A549 (cell line): ENCODE measurements at regions not wholly inside any gene's neighbourhood (a gene's known extent, or its start where the extent isn't known, plus 50 kb on each side); places are given as distances from the start of the nearest gene placed in this dataset.

Experiments used
- ATAC-seq, 2 experiments: fragments of 200-7000 bp in 1 of 2; fragments of >200 bp in 1 of 2; cut with Nextera tagmentation in 1 of 2; cut with Tn5 transposase in 1 of 2; 3 replicates each; pipeline versions ENCODE4 v1.8.0 to v1.9.1; 2018 to 2020; ENCODE audit warnings: mild to moderate bottlenecking in 1 of 2, moderate library complexity in 1 of 2
- CTCF ChIA-PET: fragments of 300-600 bp; sonication (Branson Sonifier 250); formaldehyde crosslinking; extraction: SDS; loops from one replicate; lab custom pipeline; 2021; ENCODE audit warnings: antibody characterized with exemption, inconsistent platforms; lab: Yijun Ruan, JAX
- POLR2A ChIA-PET: fragments of 350-600 bp; formaldehyde crosslinking; extraction: SDS; loops from one replicate; lab custom pipeline; 2021; ENCODE audit warnings: antibody characterized with exemption, inconsistent platforms; lab: Yijun Ruan, JAX
- DNase-seq, 2 experiments: peaks; one replicate each; pipeline versions ENCODE4 v3.0.0 to v3.0.0-alpha.2; 2011 to 2016; ENCODE audit warnings: low read depth in 1 of 2, low spot score in 1 of 2
- FAIRE-seq: peaks from 2 replicates; lab custom pipeline; 2011; peaks lifted over from hg19 to GRCh38; lab: Jason Lieb, UNC
- H3K27ac ChIP-seq, 2 experiments: fragments of >200 bp; sonication (Bioruptor Twin); formaldehyde crosslinking; 3 replicates each; pipeline ENCODE4 v1.5.1; 2016 to 2017
- H3K4me1 ChIP-seq: fragments of >200 bp; sonication (Bioruptor Twin); formaldehyde crosslinking; 3 replicates; pipeline ENCODE4 v1.6.1; 2016
- H3K4me2 ChIP-seq: fragments of >200 bp; sonication (Bioruptor Twin); formaldehyde crosslinking; 3 replicates; pipeline ENCODE4 v1.6.1; 2016
- H3K4me3 ChIP-seq: fragments of >200 bp; sonication (Bioruptor Twin); formaldehyde crosslinking; 3 replicates; pipeline ENCODE4 v1.5.1; 2016
- H3K9me3 ChIP-seq: fragments of >200 bp; sonication (Bioruptor Twin); formaldehyde crosslinking; 3 replicates; pipeline ENCODE4 v1.6.1; 2016
- BHLHE40 ChIP-seq: IDR thresholded peaks from 2 replicates; pipeline ENCODE4 v1.6.1; 2012; ENCODE audit warnings: low read depth, low read length, inconsistent platforms
- CEBPB ChIP-seq, 2 experiments: fragments of >200 bp in 1 of 2; sonication (Bioruptor Twin) in 1 of 2; formaldehyde crosslinking in 1 of 2; IDR thresholded peaks; 2 replicates each; pipeline ENCODE4 v1.6.1; 2012 to 2016
- CHD4 ChIP-seq: fragments of 200-600 bp; sonication (generic); IDR thresholded peaks from 2 replicates; pipeline ENCODE4 v1.6.1; 2016; ENCODE audit warnings: antibody characterized with exemption, mild to moderate bottlenecking, borderline replicate concordance
- EHF ChIP-seq: fragments of 250-450 bp; sonication (Bioruptor Pico); IDR thresholded peaks from 2 replicates; pipeline ENCODE4 v1.5.0; 2020; ENCODE audit warnings: mild to moderate bottlenecking
- FOSB ChIP-seq: fragments of 250-450 bp; sonication (Bioruptor Pico); IDR thresholded peaks from 2 replicates; pipeline ENCODE4 v1.5.0; 2020; ENCODE audit warnings: mild to moderate bottlenecking, moderate library complexity
- FOSL2 ChIP-seq, 2 experiments: fragments of 450-650 bp in 1 of 2; fragments of >200 bp in 1 of 2; sonication (Bioruptor Twin) in 1 of 2; formaldehyde crosslinking; IDR thresholded peaks; 2 replicates each; pipeline versions ENCODE4 v1.5.0 to v1.6.1; 2016 to 2020; ENCODE audit warnings: mild to moderate bottlenecking in 1 of 2, moderate library complexity in 1 of 2
- FOXS1 ChIP-seq: fragments of 250-450 bp; sonication (Bioruptor Pico); IDR thresholded peaks from 2 replicates; pipeline ENCODE4 v1.5.0; 2020; ENCODE audit warnings: mild to moderate bottlenecking, moderate library complexity
- HDAC2 ChIP-seq: fragments of 200-600 bp; sonication (generic); IDR thresholded peaks from 2 replicates; pipeline ENCODE4 v1.6.1; 2016
- JUN ChIP-seq, 2 experiments: fragments of >200 bp; sonication (Bioruptor Twin); formaldehyde crosslinking; IDR thresholded peaks; 2 replicates in 1 of 2; 3 replicates in 1 of 2; pipeline ENCODE4 v1.6.1; 2016 to 2017
- KDM5A ChIP-seq: fragments of 200-600 bp; sonication (generic); IDR thresholded peaks from 2 replicates; pipeline ENCODE4 v1.6.1; 2016; ENCODE audit warnings: antibody characterized with exemption, mild to moderate bottlenecking
- NPAS2 ChIP-seq: fragments of 250-450 bp; sonication (Bioruptor Pico); IDR thresholded peaks from 2 replicates; pipeline ENCODE4 v1.8.0; 2022; ENCODE audit warnings: mild to moderate bottlenecking, moderate library complexity, borderline replicate concordance
- NR3C1 ChIP-seq: fragments of >200 bp; sonication (Bioruptor Twin); formaldehyde crosslinking; IDR thresholded peaks from 3 replicates; pipeline ENCODE4 v1.6.1; 2017
- PHF8 ChIP-seq: fragments of 200-600 bp; sonication (generic); IDR thresholded peaks from 2 replicates; pipeline ENCODE4 v1.6.1; 2016; ENCODE audit warnings: low read depth, mild to moderate bottlenecking, antibody characterized with exemption, moderate library complexity, borderline replicate concordance
- POLR2A ChIP-seq: IDR thresholded peaks from 2 replicates; pipeline ENCODE4 v1.6.1; 2012; ENCODE audit warnings: mild to moderate bottlenecking, low read length
- POLR2AphosphoS2 ChIP-seq: conservative IDR thresholded peaks from 2 replicates; pipeline ENCODE4 v1.6.1; 2012; ENCODE audit warnings: low read length, improper control_type of control experiment, inconsistent platforms
- RNF2 ChIP-seq: fragments of 200-600 bp; sonication (generic); IDR thresholded peaks from 2 replicates; pipeline ENCODE4 v1.6.1; 2016; ENCODE audit warnings: low read depth, mild to moderate bottlenecking, antibody characterized with exemption, moderate library complexity, borderline replicate concordance
- SMC3 ChIP-seq: fragments of >200 bp; sonication (Bioruptor Twin); formaldehyde crosslinking; IDR thresholded peaks from 3 replicates; pipeline ENCODE4 v1.6.1; 2018; ENCODE audit warnings: inconsistent platforms
- TFCP2L1 ChIP-seq: fragments of 250-450 bp; sonication (Bioruptor Pico); IDR thresholded peaks from 2 replicates; pipeline ENCODE4 v1.5.0; 2021; ENCODE audit warnings: mild to moderate bottlenecking
- ZFP36 ChIP-seq: fragments of 450-650 bp; IDR thresholded peaks from 2 replicates; pipeline ENCODE4 v1.6.1; 2014; ENCODE audit warnings: borderline replicate concordance; ENCODE audit not compliant: partially characterized antibody
- WGBS: methylation state at CpG from one replicate; pipeline ENCODE4 v1.1.6; 2017; ENCODE audit errors: missing lambda C conversion rate; 5-methylcytosine and 5-hydroxymethylcytosine counted together
- TF ChIP-seq, protein P1 (sequence below): IDR thresholded peaks from 2 replicates; pipeline ENCODE4 v1.6.1; 2012
- TF ChIP-seq, protein P2 (sequence below): fragments of 250-450 bp; sonication (Bioruptor Pico); IDR thresholded peaks from 2 replicates; pipeline ENCODE4 v1.5.0; 2021; ENCODE audit warnings: mild to moderate bottlenecking, moderate library complexity, borderline replicate concordance
- TF ChIP-seq, protein P3 (sequence below): IDR thresholded peaks from 2 replicates; pipeline ENCODE4 v1.6.1; 2012
- TF ChIP-seq, protein P4 (sequence below): fragments of 450-650 bp; IDR thresholded peaks from 2 replicates; pipeline ENCODE4 v1.6.1; 2014; ENCODE audit warnings: antibody characterized with exemption
- TF ChIP-seq, protein P5 (sequence below): fragments of 200-600 bp; sonication (generic); IDR thresholded peaks from 2 replicates; pipeline ENCODE4 v1.6.1; 2016; ENCODE audit warnings: antibody characterized with exemption, mild to moderate bottlenecking, moderate library complexity
- TF ChIP-seq, protein P6 (sequence below): IDR thresholded peaks from 2 replicates; pipeline ENCODE4 v1.6.1; 2012; ENCODE audit warnings: low read depth, borderline replicate concordance
- TF ChIP-seq, protein P7 (sequence below): fragments of 250-450 bp; sonication (Bioruptor Pico); IDR thresholded peaks from 2 replicates; pipeline ENCODE4 v1.5.0; 2020; ENCODE audit warnings: low read depth, mild to moderate bottlenecking, moderate library complexity

DNA sequence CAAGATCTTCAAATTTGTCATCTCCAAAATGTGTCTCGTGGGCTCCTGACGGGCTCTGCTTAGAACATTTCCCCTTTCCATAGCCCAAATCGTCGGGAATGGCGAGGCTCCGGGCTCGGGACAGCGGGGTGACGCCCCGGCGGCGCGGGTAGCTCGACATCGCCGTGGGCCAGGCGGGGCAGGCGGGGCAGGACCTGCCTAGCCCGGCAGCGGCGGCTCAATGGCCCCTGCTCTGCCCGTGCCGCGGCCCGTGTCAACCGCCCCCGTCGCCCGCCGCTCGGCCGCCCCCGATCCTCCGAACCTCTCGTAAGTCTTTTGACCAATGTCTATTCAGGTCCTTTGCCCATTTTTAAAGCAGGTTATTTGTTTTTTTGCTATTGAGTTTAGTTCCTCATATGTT is 111.2 kb downstream of the PMAIP1 start:
- ChIA-PET POLR2A (no interaction called here), CTCF (interaction anchor here (1.4 kb wide), 1 partner anchor 14 kb away, joined by 6 read pairs; no protein-coding TSS in a partner anchor)
- WGBS = 91% methylated on average over 23 of the region's 35 CpGs
- Histone ChIP-seq H3K4me3 (no peak overlapping the region), H3K4me2 (no peak overlapping the region), H3K4me1 (no peaks in the 10 kb centered on the region)
- DNase-seq = no peak
- FAIRE-seq = no peak
- ATAC-seq = no peak
- TF ChIP-seq NPAS2 (CRISPR knock-in tag) (no peak), FOSB (CRISPR knock-in tag) (no peak), PHF8 (no peak), FOSL2 (IDR thresholded peaks at IDR 0.05) (no peak), FOSL2 (CRISPR knock-in tag; IDR thresholded peaks at IDR 0.05) (no peak), BHLHE40 (no peak), CHD4 (no peak), NR3C1 (no peak), KDM5A (no peak), RNF2 (no peak), FOXS1 (CRISPR knock-in tag) (no peak), ZFP36 (no peak), EHF (CRISPR knock-in tag) (no peak), POLR2A (no peak), POLR2AphosphoS2 (no peak), SMC3 (no peak)
- TF ChIP-seq, protein P1, sequence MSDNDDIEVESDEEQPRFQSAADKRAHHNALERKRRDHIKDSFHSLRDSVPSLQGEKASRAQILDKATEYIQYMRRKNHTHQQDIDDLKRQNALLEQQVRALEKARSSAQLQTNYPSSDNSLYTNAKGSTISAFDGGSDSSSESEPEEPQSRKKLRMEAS = no peak
- TF ChIP-seq, protein P2, sequence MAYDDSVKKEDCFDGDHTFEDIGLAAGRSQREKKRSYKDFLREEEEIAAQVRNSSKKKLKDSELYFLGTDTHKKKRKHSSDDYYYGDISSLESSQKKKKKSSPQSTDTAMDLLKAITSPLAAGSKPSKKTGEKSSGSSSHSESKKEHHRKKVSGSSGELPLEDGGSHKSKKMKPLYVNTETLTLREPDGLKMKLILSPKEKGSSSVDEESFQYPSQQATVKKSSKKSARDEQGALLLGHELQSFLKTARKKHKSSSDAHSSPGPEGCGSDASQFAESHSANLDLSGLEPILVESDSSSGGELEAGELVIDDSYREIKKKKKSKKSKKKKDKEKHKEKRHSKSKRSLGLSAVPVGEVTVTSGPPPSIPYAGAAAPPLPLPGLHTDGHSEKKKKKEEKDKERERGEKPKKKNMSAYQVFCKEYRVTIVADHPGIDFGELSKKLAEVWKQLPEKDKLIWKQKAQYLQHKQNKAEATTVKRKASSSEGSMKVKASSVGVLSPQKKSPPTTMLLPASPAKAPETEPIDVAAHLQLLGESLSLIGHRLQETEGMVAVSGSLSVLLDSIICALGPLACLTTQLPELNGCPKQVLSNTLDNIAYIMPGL = no peak
- TF ChIP-seq, protein P3, sequence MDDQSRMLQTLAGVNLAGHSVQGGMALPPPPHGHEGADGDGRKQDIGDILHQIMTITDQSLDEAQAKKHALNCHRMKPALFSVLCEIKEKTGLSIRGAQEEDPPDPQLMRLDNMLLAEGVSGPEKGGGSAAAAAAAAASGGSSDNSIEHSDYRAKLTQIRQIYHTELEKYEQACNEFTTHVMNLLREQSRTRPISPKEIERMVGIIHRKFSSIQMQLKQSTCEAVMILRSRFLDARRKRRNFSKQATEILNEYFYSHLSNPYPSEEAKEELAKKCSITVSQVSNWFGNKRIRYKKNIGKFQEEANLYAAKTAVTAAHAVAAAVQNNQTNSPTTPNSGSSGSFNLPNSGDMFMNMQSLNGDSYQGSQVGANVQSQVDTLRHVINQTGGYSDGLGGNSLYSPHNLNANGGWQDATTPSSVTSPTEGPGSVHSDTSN = no peak
- TF ChIP-seq, protein P4, sequence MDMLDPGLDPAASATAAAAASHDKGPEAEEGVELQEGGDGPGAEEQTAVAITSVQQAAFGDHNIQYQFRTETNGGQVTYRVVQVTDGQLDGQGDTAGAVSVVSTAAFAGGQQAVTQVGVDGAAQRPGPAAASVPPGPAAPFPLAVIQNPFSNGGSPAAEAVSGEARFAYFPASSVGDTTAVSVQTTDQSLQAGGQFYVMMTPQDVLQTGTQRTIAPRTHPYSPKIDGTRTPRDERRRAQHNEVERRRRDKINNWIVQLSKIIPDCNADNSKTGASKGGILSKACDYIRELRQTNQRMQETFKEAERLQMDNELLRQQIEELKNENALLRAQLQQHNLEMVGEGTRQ = no peak
- TF ChIP-seq, protein P5, sequence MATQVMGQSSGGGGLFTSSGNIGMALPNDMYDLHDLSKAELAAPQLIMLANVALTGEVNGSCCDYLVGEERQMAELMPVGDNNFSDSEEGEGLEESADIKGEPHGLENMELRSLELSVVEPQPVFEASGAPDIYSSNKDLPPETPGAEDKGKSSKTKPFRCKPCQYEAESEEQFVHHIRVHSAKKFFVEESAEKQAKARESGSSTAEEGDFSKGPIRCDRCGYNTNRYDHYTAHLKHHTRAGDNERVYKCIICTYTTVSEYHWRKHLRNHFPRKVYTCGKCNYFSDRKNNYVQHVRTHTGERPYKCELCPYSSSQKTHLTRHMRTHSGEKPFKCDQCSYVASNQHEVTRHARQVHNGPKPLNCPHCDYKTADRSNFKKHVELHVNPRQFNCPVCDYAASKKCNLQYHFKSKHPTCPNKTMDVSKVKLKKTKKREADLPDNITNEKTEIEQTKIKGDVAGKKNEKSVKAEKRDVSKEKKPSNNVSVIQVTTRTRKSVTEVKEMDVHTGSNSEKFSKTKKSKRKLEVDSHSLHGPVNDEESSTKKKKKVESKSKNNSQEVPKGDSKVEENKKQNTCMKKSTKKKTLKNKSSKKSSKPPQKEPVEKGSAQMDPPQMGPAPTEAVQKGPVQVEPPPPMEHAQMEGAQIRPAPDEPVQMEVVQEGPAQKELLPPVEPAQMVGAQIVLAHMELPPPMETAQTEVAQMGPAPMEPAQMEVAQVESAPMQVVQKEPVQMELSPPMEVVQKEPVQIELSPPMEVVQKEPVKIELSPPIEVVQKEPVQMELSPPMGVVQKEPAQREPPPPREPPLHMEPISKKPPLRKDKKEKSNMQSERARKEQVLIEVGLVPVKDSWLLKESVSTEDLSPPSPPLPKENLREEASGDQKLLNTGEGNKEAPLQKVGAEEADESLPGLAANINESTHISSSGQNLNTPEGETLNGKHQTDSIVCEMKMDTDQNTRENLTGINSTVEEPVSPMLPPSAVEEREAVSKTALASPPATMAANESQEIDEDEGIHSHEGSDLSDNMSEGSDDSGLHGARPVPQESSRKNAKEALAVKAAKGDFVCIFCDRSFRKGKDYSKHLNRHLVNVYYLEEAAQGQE = no peak
- TF ChIP-seq, all 56 proteins: peak for 0
- no peak overlapping the region for H3K27ac ChIP-seq
- no peaks in the 10 kb centered on the region for H3K9me3 ChIP-seq

DNA sequence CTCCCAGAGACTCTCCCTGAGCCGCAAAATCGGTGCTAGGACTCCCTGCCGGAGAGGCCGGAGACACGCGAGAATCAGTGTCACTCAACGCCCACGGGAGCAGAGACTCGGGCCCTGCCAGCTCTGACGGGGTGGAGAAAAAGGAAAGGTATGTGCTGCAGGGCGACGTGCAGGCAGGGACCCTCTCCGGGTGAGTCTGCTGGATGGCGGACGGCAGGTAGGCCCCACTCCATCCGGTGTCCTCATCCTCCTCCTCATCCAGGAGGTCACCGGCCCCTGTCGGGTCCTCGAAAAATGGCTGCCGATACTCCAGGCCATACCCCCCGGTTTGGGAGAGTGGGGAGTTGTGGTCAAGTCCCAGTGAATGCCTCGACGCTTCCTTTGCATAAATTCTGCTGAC is 110.7 kb downstream of the PMAIP1 start:
- ChIA-PET POLR2A (no interaction called here), CTCF (no interaction called here)
- TF ChIP-seq POLR2AphosphoS2 (no peak), ZFP36 (no peak), NPAS2 (CRISPR knock-in tag) (no peak), CEBPB (IDR thresholded peaks at IDR 0.05) (no peak), RNF2 (no peak), TFCP2L1 (CRISPR knock-in tag) (no peak), HDAC2 (no peak), FOSB (CRISPR knock-in tag) (no peak), PHF8 (no peak), JUN (IDR thresholded peaks at IDR 0.05) (no peak), EHF (CRISPR knock-in tag) (no peak)
- TF ChIP-seq, protein P2 = no peak
- TF ChIP-seq, protein P6, sequence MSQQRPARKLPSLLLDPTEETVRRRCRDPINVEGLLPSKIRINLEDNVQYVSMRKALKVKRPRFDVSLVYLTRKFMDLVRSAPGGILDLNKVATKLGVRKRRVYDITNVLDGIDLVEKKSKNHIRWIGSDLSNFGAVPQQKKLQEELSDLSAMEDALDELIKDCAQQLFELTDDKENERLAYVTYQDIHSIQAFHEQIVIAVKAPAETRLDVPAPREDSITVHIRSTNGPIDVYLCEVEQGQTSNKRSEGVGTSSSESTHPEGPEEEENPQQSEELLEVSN = no peak
- TF ChIP-seq, protein P7, sequence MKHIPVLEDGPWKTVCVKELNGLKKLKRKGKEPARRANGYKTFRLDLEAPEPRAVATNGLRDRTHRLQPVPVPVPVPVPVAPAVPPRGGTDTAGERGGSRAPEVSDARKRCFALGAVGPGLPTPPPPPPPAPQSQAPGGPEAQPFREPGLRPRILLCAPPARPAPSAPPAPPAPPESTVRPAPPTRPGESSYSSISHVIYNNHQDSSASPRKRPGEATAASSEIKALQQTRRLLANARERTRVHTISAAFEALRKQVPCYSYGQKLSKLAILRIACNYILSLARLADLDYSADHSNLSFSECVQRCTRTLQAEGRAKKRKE = no peak
- Histone ChIP-seq H3K27ac (no peak overlapping the region), H3K4me2 (no peak overlapping the region), H3K9me3 (no peaks in the 10 kb centered on the region), H3K4me3 (no peak overlapping the region), H3K4me1 (no peaks in the 10 kb centered on the region)
- WGBS = 85% methylated on average over 18 of the region's 23 CpGs
- FAIRE-seq (no peak), ATAC-seq (no peak), DNase-seq (no peak)
